Activated CD4-positive, alpha-beta T cell treated with anti-CD3 and anti-CD28 coated beads, Interleukin-2, amount 10 ng/mL, durations not matched to agents 24 days and 14 days (primary cell): ENCODE measurements at regions not wholly inside any gene's neighbourhood (a gene's known extent, or its start where the extent isn't known, plus 50 kb on each side); places are given as distances from the start of the nearest gene placed in this dataset.

Source experiments
- DNase-seq: peaks from one replicate; pipeline ENCODE4 v3.0.0; 2022
- H3K27ac Mint-ChIP-seq: one replicate; pipeline ENCODE4 v1.8.0; 2022; ENCODE audit warnings: mild to moderate bottlenecking, mixed read lengths
- H3K27me3 Mint-ChIP-seq: one replicate; pipeline ENCODE4 v1.8.0; 2022; ENCODE audit warnings: mixed read lengths
- H3K36me3 Mint-ChIP-seq: one replicate; pipeline ENCODE4 v1.8.0; 2022; ENCODE audit warnings: low read depth, mild to moderate bottlenecking, mixed read lengths
- H3K4me1 Mint-ChIP-seq: one replicate; pipeline ENCODE4 v1.8.0; 2021; ENCODE audit warnings: mixed read lengths
- H3K4me3 Mint-ChIP-seq: one replicate; pipeline ENCODE4 v1.8.0; 2022; ENCODE audit warnings: mild to moderate bottlenecking, moderate library complexity, mixed read lengths
- H3K9me3 Mint-ChIP-seq: one replicate; pipeline ENCODE4 v1.8.0; 2021; ENCODE audit warnings: mixed read lengths
- intact Hi-C: fragments of 100-400 bp; cut with micrococcal nuclease; formaldehyde crosslinking; loops from one replicate; pipeline ENCODE4 v1.15.1; 2023

DNA sequence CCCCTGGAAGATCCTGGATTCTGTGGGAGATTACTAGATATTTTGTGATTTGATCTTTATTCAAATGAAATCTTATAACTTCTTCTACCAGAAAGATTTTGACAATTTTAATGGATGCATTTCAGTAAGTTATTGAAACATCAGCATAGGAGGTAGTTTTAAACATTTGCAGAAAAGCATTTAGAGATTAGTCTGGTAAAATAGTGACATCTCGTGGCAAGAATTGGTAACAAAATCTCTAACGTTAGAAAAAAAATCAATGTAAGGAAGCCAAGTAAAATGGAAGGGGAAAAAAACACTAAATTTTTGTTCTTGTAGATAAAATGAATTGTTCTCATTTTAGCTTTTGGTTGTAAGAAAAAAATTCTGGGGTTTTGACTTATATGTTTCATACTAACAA is 73.3 kb downstream of the TASL start:
- no peak for DNase-seq
- no peak overlapping the region for H3K27ac Mint-ChIP-seq
- H3K4me1 Mint-ChIP-seq, result no peaks in the 10 kb centered on the region
- H3K36me3 Mint-ChIP-seq, result no peaks in the 10 kb centered on the region
- no peak overlapping the region for H3K4me3 Mint-ChIP-seq
- intact Hi-C loops, result loop anchor here (10.0 kb wide), 1 partner anchor 360 kb away; no protein-coding TSS in a partner anchor
- H3K27me3 Mint-ChIP-seq, result peaks cover 10% of the 10 kb centered on the region
- no peaks in the 10 kb centered on the region for H3K9me3 Mint-ChIP-seq

DNA sequence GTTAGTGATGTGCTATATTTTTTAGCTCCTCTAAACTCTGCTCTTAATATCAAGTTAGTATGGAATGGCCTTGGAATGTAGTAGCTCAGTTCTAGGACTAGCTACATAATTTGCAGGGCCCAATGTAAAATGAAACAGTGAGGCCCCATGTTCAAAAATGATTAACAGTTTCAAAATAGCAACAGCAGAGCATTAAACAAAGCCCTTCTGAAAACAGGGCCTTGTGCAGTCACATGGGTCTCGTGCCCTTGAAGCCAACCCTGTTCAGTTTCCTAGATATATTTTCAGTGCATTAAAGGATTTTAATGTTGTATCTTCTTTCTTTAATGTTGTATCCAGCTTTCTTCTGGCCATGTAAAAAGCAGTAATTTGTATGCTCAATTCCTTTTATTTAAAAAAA is 82.1 kb downstream of the TASL start:
- Mint-ChIP-seq H3K27ac (no peak overlapping the region), H3K4me3 (no peak overlapping the region), H3K4me1 (no peaks in the 10 kb centered on the region), H3K9me3 (no peaks in the 10 kb centered on the region), H3K27me3 (no peaks in the 10 kb centered on the region), H3K36me3 (no peaks in the 10 kb centered on the region)
- intact Hi-C loops, result no loop called here
- DNase-seq, result no peak

GRCh38 chrX:30493348-30493747 is 84.2 kb downstream of the TASL start:
- Mint-ChIP-seq H3K4me1 (no peaks in the 10 kb centered on the region), H3K9me3 (no peaks in the 10 kb centered on the region), H3K27ac (no peak overlapping the region), H3K27me3 (no peaks in the 10 kb centered on the region), H3K36me3 (no peaks in the 10 kb centered on the region), H3K4me3 (no peak overlapping the region)
- DNase-seq, result no peak
- intact Hi-C loops, result no loop called here

DNA sequence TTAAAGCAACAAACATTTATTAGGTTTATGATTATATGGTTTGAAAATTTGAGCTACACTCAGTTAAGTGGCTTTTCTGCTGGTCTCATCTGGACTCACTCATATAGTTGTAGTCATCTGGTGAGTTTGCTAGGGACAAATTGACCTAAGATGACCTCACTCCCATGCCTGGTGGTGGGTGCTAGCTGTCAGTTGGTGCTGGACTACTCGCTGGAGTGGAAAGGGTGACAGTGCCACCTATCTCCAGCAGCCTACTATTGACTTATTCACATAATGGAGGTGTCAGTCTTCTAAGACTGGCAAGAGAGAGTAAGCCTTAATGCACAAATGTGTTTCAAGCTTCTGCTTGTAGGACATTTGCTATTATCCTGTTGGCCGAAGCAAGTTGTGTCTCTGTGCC is 88.2 kb downstream of the TASL start:
- H3K9me3 Mint-ChIP-seq, result no peaks in the 10 kb centered on the region
- intact Hi-C loops, result no loop called here
- H3K4me3 Mint-ChIP-seq, result no peak overlapping the region
- H3K4me1 Mint-ChIP-seq, result no peaks in the 10 kb centered on the region
- H3K36me3 Mint-ChIP-seq, result no peaks in the 10 kb centered on the region
- DNase-seq, result no peak
- no peaks in the 10 kb centered on the region for H3K27me3 Mint-ChIP-seq
- H3K27ac Mint-ChIP-seq, result no peak overlapping the region

DNA sequence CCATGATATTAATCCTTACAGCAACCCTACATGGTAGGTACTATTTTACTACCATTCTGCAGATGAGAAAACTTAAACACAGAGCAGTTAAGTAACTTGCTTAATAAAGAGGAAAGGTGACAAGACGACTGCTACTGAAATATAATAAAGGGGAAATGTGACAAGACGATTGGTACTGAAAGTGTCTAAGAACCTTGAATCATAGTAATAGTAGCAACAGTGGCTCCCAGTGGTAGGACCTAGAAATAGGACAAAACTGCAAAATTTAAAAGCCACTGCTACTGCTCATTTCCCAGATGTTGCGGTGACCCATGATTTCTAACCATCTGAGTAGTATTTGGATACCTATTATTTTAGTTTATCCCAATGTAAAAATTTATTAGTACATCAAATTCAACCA is 89.5 kb downstream of the TASL start:
- DNase-seq, result no peak
- intact Hi-C loops, result no loop called here
- Mint-ChIP-seq H3K4me1 (no peaks in the 10 kb centered on the region), H3K9me3 (no peaks in the 10 kb centered on the region), H3K27me3 (no peaks in the 10 kb centered on the region), H3K27ac (no peak overlapping the region), H3K4me3 (no peak overlapping the region), H3K36me3 (no peaks in the 10 kb centered on the region)

- no peak for DNase-seq
- no peaks in the 10 kb centered on the region for H3K4me1 Mint-ChIP-seq
- no peaks in the 10 kb centered on the region for H3K36me3 Mint-ChIP-seq
- no peaks in the 10 kb centered on the region for H3K9me3 Mint-ChIP-seq
- H3K27me3 Mint-ChIP-seq, result no peaks in the 10 kb centered on the region
- no peak overlapping the region for H3K27ac Mint-ChIP-seq
- intact Hi-C loops, result no loop called here
- H3K4me3 Mint-ChIP-seq, result no peak overlapping the region
Measured at GRCh38 chrX:30483996-30484395, 93.6 kb downstream of the TASL start.

- H3K27ac Mint-ChIP-seq, result no peak overlapping the region
- no peak overlapping the region for H3K4me3 Mint-ChIP-seq
- no peak for DNase-seq
- H3K27me3 Mint-ChIP-seq, result no peaks in the 10 kb centered on the region
- no peaks in the 10 kb centered on the region for H3K36me3 Mint-ChIP-seq
- H3K4me1 Mint-ChIP-seq, result no peaks in the 10 kb centered on the region
- no peaks in the 10 kb centered on the region for H3K9me3 Mint-ChIP-seq
- intact Hi-C loops, result no loop called here
Measured at GRCh38 chrX:30468471-30468870, 109.1 kb downstream of the TASL start.
